Neural cell (in vitro differentiated cells): ENCODE measurements at regions not wholly inside any gene's neighbourhood (a gene's known extent, or its start where the extent isn't known, plus 50 kb on each side); places are given as distances from the start of the nearest gene placed in this dataset.

Experiments
- H2AFZ ChIP-seq: fragments of 200-600, 300-800 bp; sonication (generic), shearing (Covaris generic); 2 replicates; pipeline ENCODE4 v1.6.0; 2014; ENCODE audit warnings: low read depth, mild to moderate bottlenecking, antibody characterized with exemption, low read length, moderate library complexity
- H3F3A ChIP-seq: fragments of 200-600 bp; shearing (Covaris generic); 2 replicates; pipeline ENCODE4 v1.6.1; 2016; ENCODE audit warnings: mild to moderate bottlenecking, moderate library complexity, mixed read lengths, antibody characterized with exemption, low read length; ENCODE audit not compliant: insufficient read depth, poor library complexity, severe bottlenecking
- H3K27ac ChIP-seq: fragments of 200-600, 300-800 bp; sonication (generic), shearing (Covaris generic); 2 replicates; pipeline ENCODE4 v1.5.1; 2014; ENCODE audit warnings: mild to moderate bottlenecking, low read length, moderate library complexity
- H3K27me3 ChIP-seq: fragments of 300-800, 200-600 bp; sonication (generic), shearing (Covaris generic); 2 replicates; pipeline ENCODE4 v1.6.0; 2014; ENCODE audit warnings: mild to moderate bottlenecking, low read depth, low read length, moderate library complexity; ENCODE audit not compliant: insufficient read depth
- H3K36me3 ChIP-seq: fragments of 300-800, 200-600 bp; sonication (generic), shearing (Covaris generic); 2 replicates; pipeline ENCODE4 v1.5.1; 2014; ENCODE audit warnings: mild to moderate bottlenecking, antibody characterized with exemption, low read length, moderate library complexity; ENCODE audit not compliant: insufficient read depth
- H3K4me2 ChIP-seq: fragments of 300-800, 200-600 bp; sonication (generic), shearing (Covaris generic); 2 replicates; pipeline ENCODE4 v1.6.0; 2014; ENCODE audit warnings: mild to moderate bottlenecking, low read length
- H3K4me3 ChIP-seq: fragments of 300-800, 200-600 bp; sonication (generic), shearing (Covaris generic); 2 replicates; pipeline ENCODE4 v1.5.1; 2014; ENCODE audit warnings: mild to moderate bottlenecking, low read length, moderate library complexity
- H3K79me2 ChIP-seq: fragments of 200-600 bp; shearing (Covaris generic); replicated peaks from 2 replicates; pipeline ENCODE4 v1.6.0; 2014; ENCODE audit warnings: mild to moderate bottlenecking, low read length, moderate library complexity; ENCODE audit not compliant: insufficient read depth
- H3K9ac ChIP-seq: fragments of 300-800, 200-600 bp; sonication (generic), shearing (Covaris generic); 2 replicates; pipeline ENCODE4 v1.6.1; 2016; ENCODE audit warnings: mild to moderate bottlenecking, low read length, mixed read lengths
- H3K9me2 ChIP-seq: fragments of 200-600 bp; shearing (Covaris generic); 2 replicates; pipeline ENCODE4 v1.6.1; 2016; ENCODE audit warnings: mild to moderate bottlenecking, low read length, mixed read lengths; ENCODE audit not compliant: insufficient read depth
- H3K9me3 ChIP-seq: fragments of 200-600, 300-800 bp; sonication (generic), shearing (Covaris generic); 2 replicates; pipeline ENCODE4 v1.6.1; 2016; ENCODE audit warnings: mild to moderate bottlenecking, mixed run types, low read length, moderate library complexity, mixed read lengths
- H4K20me1 ChIP-seq: fragments of 200-600 bp; shearing (Covaris generic); 2 replicates; pipeline ENCODE4 v1.6.1; 2016; ENCODE audit warnings: mild to moderate bottlenecking, mixed run types; ENCODE audit not compliant: insufficient read depth
- EP300 ChIP-seq: fragments of 450-650 bp; conservative IDR thresholded peaks from 2 replicates; pipeline ENCODE4 v1.6.1; 2014; ENCODE audit warnings: antibody characterized with exemption, mild to moderate bottlenecking, moderate library complexity; ENCODE audit not compliant: poor library complexity, severe bottlenecking
- EZH2 ChIP-seq: fragments of 200-600, 300-800 bp; shearing (Covaris generic), sonication (generic); IDR thresholded peaks from 2 replicates; pipeline ENCODE4 v1.6.1; 2014; ENCODE audit warnings: antibody characterized with exemption, low read length, borderline replicate concordance, mild to moderate bottlenecking; ENCODE audit not compliant: insufficient read depth, poor library complexity, severe bottlenecking
- MXI1 ChIP-seq: fragments of 450-650 bp; conservative IDR thresholded peaks from 2 replicates; pipeline ENCODE4 v1.6.1; 2014; ENCODE audit warnings: antibody characterized with exemption, mild to moderate bottlenecking; ENCODE audit not compliant: poor library complexity, severe bottlenecking
- POLR2AphosphoS5 ChIP-seq: IDR thresholded peaks from 2 replicates; pipeline ENCODE4 v1.6.1; 2012
- RAD21 ChIP-seq: fragments of 450-650 bp; conservative IDR thresholded peaks from 2 replicates; pipeline ENCODE4 v1.6.1; 2014; ENCODE audit warnings: antibody characterized with exemption, mild to moderate bottlenecking, moderate library complexity
- TAF1 ChIP-seq: IDR thresholded peaks from 2 replicates; pipeline ENCODE4 v1.6.1; 2012; ENCODE audit warnings: low read depth
- TF ChIP-seq, protein P1 (sequence below): IDR thresholded peaks from 2 replicates; pipeline ENCODE4 v1.6.1; 2012; ENCODE audit warnings: borderline replicate concordance
- TF ChIP-seq, protein P2 (sequence below): fragments of 450-650 bp; IDR thresholded peaks from 2 replicates; pipeline ENCODE4 v1.5.1; 2014; ENCODE audit warnings: antibody characterized with exemption, mild to moderate bottlenecking, moderate library complexity; ENCODE audit not compliant: poor library complexity, severe bottlenecking

GRCh38 chr16:79843631-79844043 is 243.1 kb upstream of the MAF start:
- Histone ChIP-seq H3K27me3 (no peaks in the 10 kb centered on the region), H3F3A (no peaks in the 10 kb centered on the region), H3K4me3 (no peak overlapping the region), H3K79me2 (no peaks in the 10 kb centered on the region), H3K9me2 (no peaks in the 10 kb centered on the region), H2AFZ (no peak overlapping the region), H3K9ac (no peak overlapping the region), H4K20me1 (no peaks in the 10 kb centered on the region), H3K4me2 (no peak overlapping the region), H3K27ac (no peak overlapping the region), H3K36me3 (no peaks in the 10 kb centered on the region), H3K9me3 (no peaks in the 10 kb centered on the region)
- TF ChIP-seq, protein P1, sequence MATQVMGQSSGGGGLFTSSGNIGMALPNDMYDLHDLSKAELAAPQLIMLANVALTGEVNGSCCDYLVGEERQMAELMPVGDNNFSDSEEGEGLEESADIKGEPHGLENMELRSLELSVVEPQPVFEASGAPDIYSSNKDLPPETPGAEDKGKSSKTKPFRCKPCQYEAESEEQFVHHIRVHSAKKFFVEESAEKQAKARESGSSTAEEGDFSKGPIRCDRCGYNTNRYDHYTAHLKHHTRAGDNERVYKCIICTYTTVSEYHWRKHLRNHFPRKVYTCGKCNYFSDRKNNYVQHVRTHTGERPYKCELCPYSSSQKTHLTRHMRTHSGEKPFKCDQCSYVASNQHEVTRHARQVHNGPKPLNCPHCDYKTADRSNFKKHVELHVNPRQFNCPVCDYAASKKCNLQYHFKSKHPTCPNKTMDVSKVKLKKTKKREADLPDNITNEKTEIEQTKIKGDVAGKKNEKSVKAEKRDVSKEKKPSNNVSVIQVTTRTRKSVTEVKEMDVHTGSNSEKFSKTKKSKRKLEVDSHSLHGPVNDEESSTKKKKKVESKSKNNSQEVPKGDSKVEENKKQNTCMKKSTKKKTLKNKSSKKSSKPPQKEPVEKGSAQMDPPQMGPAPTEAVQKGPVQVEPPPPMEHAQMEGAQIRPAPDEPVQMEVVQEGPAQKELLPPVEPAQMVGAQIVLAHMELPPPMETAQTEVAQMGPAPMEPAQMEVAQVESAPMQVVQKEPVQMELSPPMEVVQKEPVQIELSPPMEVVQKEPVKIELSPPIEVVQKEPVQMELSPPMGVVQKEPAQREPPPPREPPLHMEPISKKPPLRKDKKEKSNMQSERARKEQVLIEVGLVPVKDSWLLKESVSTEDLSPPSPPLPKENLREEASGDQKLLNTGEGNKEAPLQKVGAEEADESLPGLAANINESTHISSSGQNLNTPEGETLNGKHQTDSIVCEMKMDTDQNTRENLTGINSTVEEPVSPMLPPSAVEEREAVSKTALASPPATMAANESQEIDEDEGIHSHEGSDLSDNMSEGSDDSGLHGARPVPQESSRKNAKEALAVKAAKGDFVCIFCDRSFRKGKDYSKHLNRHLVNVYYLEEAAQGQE: no peak
- TF ChIP-seq EP300: no peak

- H3K9ac ChIP-seq: no peak overlapping the region
- H3K27ac ChIP-seq: no peak overlapping the region
- no peaks in the 10 kb centered on the region for H3K79me2 ChIP-seq
- no peak overlapping the region for H2AFZ ChIP-seq
- H3K9me2 ChIP-seq: no peaks in the 10 kb centered on the region
- no peak overlapping the region for H3K4me2 ChIP-seq
- TF ChIP-seq EP300 (no peak), TAF1 (no peak), RAD21 (no peak), POLR2AphosphoS5 (no peak)
- TF ChIP-seq, protein P1: no peak
- H4K20me1 ChIP-seq: no peaks in the 10 kb centered on the region
- no peak overlapping the region for H3K4me3 ChIP-seq
- H3K36me3 ChIP-seq: no peaks in the 10 kb centered on the region
- no peaks in the 10 kb centered on the region for H3K9me3 ChIP-seq
- no peaks in the 10 kb centered on the region for H3K27me3 ChIP-seq
- H3F3A ChIP-seq: no peaks in the 10 kb centered on the region
Measured at GRCh38 chr16:79843145-79843544, 242.6 kb upstream of the MAF start.

DNA sequence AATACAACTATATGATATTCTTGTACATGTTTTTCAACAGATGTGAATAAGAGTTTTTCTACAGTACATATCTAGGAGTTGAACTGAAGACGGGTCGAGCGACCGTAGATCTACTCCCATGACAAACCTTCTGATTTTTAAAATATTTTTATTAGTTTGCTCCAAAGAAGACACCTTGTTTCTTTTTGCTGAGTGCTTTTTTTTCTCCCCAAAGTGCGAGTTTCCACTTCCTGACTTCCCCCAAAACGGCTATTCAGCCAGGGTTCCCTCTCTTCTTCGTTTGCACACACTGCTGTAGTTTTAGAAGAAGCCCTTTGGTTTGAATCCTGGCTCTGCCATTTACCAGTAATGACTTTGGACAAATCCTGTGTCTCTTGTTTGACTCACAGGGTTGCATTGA is 241.7 kb upstream of the MAF start:
- Histone ChIP-seq H3K9me3 (no peaks in the 10 kb centered on the region), H3K4me3 (no peak overlapping the region), H4K20me1 (no peaks in the 10 kb centered on the region), H3K9me2 (no peaks in the 10 kb centered on the region), H3K36me3 (no peaks in the 10 kb centered on the region), H3K27ac (no peak overlapping the region), H3K79me2 (no peaks in the 10 kb centered on the region), H3K27me3 (no peaks in the 10 kb centered on the region), H3K9ac (no peak overlapping the region), H2AFZ (no peak overlapping the region), H3K4me2 (no peak overlapping the region), H3F3A (no peaks in the 10 kb centered on the region)
- TF ChIP-seq EZH2: no peak
- TF ChIP-seq TAF1: no peak
- TF ChIP-seq, protein P1: no peak
- no peak for TF ChIP-seq EP300
- no peak for TF ChIP-seq RAD21
- no peak for TF ChIP-seq MXI1
- TF ChIP-seq, protein P2, sequence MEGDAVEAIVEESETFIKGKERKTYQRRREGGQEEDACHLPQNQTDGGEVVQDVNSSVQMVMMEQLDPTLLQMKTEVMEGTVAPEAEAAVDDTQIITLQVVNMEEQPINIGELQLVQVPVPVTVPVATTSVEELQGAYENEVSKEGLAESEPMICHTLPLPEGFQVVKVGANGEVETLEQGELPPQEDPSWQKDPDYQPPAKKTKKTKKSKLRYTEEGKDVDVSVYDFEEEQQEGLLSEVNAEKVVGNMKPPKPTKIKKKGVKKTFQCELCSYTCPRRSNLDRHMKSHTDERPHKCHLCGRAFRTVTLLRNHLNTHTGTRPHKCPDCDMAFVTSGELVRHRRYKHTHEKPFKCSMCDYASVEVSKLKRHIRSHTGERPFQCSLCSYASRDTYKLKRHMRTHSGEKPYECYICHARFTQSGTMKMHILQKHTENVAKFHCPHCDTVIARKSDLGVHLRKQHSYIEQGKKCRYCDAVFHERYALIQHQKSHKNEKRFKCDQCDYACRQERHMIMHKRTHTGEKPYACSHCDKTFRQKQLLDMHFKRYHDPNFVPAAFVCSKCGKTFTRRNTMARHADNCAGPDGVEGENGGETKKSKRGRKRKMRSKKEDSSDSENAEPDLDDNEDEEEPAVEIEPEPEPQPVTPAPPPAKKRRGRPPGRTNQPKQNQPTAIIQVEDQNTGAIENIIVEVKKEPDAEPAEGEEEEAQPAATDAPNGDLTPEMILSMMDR: no peak
- no peak for TF ChIP-seq POLR2AphosphoS5
